B cell (primary cell): ENCODE measurements at regions not wholly inside any gene's neighbourhood (a gene's known extent, or its start where the extent isn't known, plus 50 kb on each side); places are given as distances from the start of the nearest gene placed in this dataset.

Source experiments
- ATAC-seq: fragments of 200-7000 bp; cut with Tn5 transposase; one replicate; pipeline ENCODE4 v1.10.0; 2021; ENCODE audit warnings: low read depth, mild to moderate bottlenecking, moderate number of reproducible peaks, moderate library complexity
- CTCF ChIA-PET: fragments of 350-600 bp; sonication (Branson Sonifier 250); formaldehyde crosslinking; loops from one replicate; lab custom pipeline; 2021; ENCODE audit warnings: antibody characterized with exemption, inconsistent platforms; lab: Charles Lee
- POLR2A ChIA-PET: fragments of 350-600 bp; sonication (Branson Sonifier 250); formaldehyde crosslinking; loops from one replicate; lab custom pipeline; 2021; ENCODE audit warnings: antibody characterized with exemption; lab: Charles Lee
- DNase-seq: peaks from one replicate; pipeline ENCODE4 v3.0.0; 2013
- H2AFZ ChIP-seq: 2 replicates; pipeline ENCODE4 v1.6.1; 2012; ENCODE audit warnings: mild to moderate bottlenecking, low read depth, low read length; ENCODE audit not compliant: insufficient read depth, poor library complexity, severe bottlenecking
- H3K27ac ChIP-seq, 2 donors: 1 replicate in 1 of 2; 2 replicates in 1 of 2; pipeline ENCODE4 v1.5.1; 2012 to 2013; ENCODE audit warnings: low read length in 2 of 2, mild to moderate bottlenecking in 2 of 2, moderate library complexity in 1 of 2
- H3K27me3 ChIP-seq, 4 experiments: fragments of 200-600 bp in 1 of 4; sonication (generic) in 1 of 4; replicated peaks in 1 of 4; 1 replicate in 2 of 4; 2 replicates in 2 of 4; pipeline versions ENCODE4 v1.6.1 to v1.7.0; 2013 to 2016; ENCODE audit warnings: low read length in 3 of 4, mild to moderate bottlenecking in 2 of 4, mixed read lengths in 1 of 4, moderate library complexity in 1 of 4; ENCODE audit not compliant: insufficient read depth in 4 of 4, control insufficient read depth in 3 of 4; ENCODE audit errors: control extremely low read depth in 1 of 4
- H3K36me3 ChIP-seq, 2 experiments: replicated peaks in 1 of 2; 1 replicate in 1 of 2; 2 replicates in 1 of 2; pipeline versions ENCODE4 v1.6.1 to v1.7.1; 2013; ENCODE audit warnings: low read length in 1 of 2; ENCODE audit not compliant: insufficient read depth in 2 of 2, control insufficient read depth in 1 of 2; ENCODE audit errors: control extremely low read depth in 1 of 2, extremely low read depth in 1 of 2
- H3K4me1 ChIP-seq, 2 donors: fragments of 200-600 bp in 1 of 2; sonication (generic) in 1 of 2; 1 replicate in 1 of 2; 2 replicates in 1 of 2; pipeline versions ENCODE4 v1.5.1 to v1.6.1; 2013 to 2017; ENCODE audit warnings: low read length in 2 of 2; ENCODE audit not compliant: control insufficient read depth in 2 of 2, insufficient read depth in 2 of 2
- H3K4me2 ChIP-seq: replicated peaks from 2 replicates; pipeline ENCODE3; 2012; ENCODE audit warnings: mild to moderate bottlenecking, low read depth, low read length; ENCODE audit not compliant: poor library complexity, severe bottlenecking
- H3K4me3 ChIP-seq, 5 experiments: fragments of 200-600 bp in 1 of 5; sonication (generic) in 1 of 5; 1 replicate in 3 of 5; 2 replicates in 2 of 5; pipeline versions ENCODE4 v1.5.1 to v1.7.0; 2011 to 2016; ENCODE audit warnings: low read length in 4 of 5, mild to moderate bottlenecking in 4 of 5, low read depth in 2 of 5, control low read depth in 1 of 5, moderate library complexity in 1 of 5; ENCODE audit not compliant: insufficient read depth in 1 of 5; ENCODE audit errors: control extremely low read depth in 1 of 5, extremely low read depth in 1 of 5
- H3K79me2 ChIP-seq: fragments of 200-600 bp; sonication (generic); one replicate; pipeline ENCODE4 v1.6.0; 2016; ENCODE audit warnings: low read length; ENCODE audit not compliant: control insufficient read depth, insufficient read depth
- H3K9ac ChIP-seq: fragments of 200-600 bp; sonication (generic); 2 replicates; pipeline ENCODE4 v1.6.1; 2017; ENCODE audit warnings: mild to moderate bottlenecking, low read length, moderate library complexity
- H3K9me3 ChIP-seq, 3 donors: one replicate each; pipeline versions ENCODE4 v1.6.1 to v1.7.1; 2013; ENCODE audit warnings: low read length in 2 of 3; ENCODE audit not compliant: control insufficient read depth in 2 of 3, insufficient read depth in 1 of 3; ENCODE audit errors: control extremely low read depth in 1 of 3
- H4K20me1 ChIP-seq: 2 replicates; pipeline ENCODE4 v1.6.0; 2012; ENCODE audit warnings: mild to moderate bottlenecking, low read length; ENCODE audit not compliant: insufficient read depth, control insufficient read depth, poor library complexity, severe bottlenecking
- H3K27ac Mint-ChIP-seq: one replicate; pipeline ENCODE4 v1.8.0; 2021; ENCODE audit warnings: mixed read lengths
- H3K27me3 Mint-ChIP-seq: one replicate; pipeline ENCODE4 v1.8.0; 2021; ENCODE audit warnings: mixed read lengths
- H3K4me1 Mint-ChIP-seq: one replicate; pipeline ENCODE4 v1.8.0; 2021; ENCODE audit warnings: mixed read lengths
- H3K4me3 Mint-ChIP-seq: one replicate; pipeline ENCODE4 v1.8.0; 2021; ENCODE audit warnings: mixed read lengths
- H3K9me3 Mint-ChIP-seq: one replicate; pipeline ENCODE4 v1.8.0; 2022; ENCODE audit warnings: mixed read lengths; ENCODE audit not compliant: insufficient read depth
- CTCF ChIP-seq: fragments of 200-600 bp; IDR thresholded peaks from one replicate; pipeline ENCODE4 v1.8.0; 2022; ENCODE audit warnings: antibody characterized with exemption, mild to moderate bottlenecking
- EZH2 ChIP-seq: IDR thresholded peaks from 2 replicates; pipeline ENCODE4 v1.6.1; 2012; ENCODE audit warnings: borderline replicate concordance, low read depth, mild to moderate bottlenecking, moderate library complexity, low read length; ENCODE audit not compliant: insufficient read depth, poor library complexity, severe bottlenecking
- WGBS: methylation state at CpG from one replicate; pipeline ENCODE4 v1.1.5; 2013; ENCODE audit warnings: missing lambda C conversion rate; ENCODE audit not compliant: insufficient coverage; 5-methylcytosine and 5-hydroxymethylcytosine counted together
- intact Hi-C: fragments of 100-400 bp; cut with micrococcal nuclease; formaldehyde crosslinking; loops from one replicate; pipeline ENCODE4 v1.10.0; 2022

DNA sequence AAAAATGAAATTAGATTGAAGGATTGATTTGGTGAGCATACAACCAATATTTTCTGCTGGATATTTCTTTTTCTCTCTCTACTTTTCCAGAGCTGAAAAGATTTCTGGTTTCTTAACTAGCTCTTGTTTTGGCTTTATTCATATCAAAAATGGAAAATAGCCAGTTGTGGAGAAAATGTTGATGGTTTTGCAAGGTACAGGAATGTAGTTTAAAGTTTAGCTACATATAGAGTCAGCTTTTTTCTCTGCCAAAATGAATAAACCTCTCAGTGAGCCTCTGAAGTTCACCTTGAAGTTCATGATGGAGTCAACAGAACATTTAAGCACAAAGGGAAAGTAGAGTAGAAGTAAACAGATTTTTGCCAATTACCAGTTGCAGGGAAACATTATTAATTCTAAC lies 720.5 kb upstream of the ALCAM start:
- H3K4me3 ChIP-seq, result no peak overlapping the region
- ChIA-PET POLR2A (no interaction called here), CTCF (interaction anchor here (0.6 kb wide), 1 partner anchor 11 kb away, joined by 3 read pairs; no protein-coding TSS in a partner anchor)
- H4K20me1 ChIP-seq, result no peaks in the 10 kb centered on the region
- no peak overlapping the region for H3K27ac ChIP-seq
- H3K9me3 ChIP-seq, result no peaks in the 10 kb centered on the region
- H3K27me3 ChIP-seq, result no peaks in the 10 kb centered on the region
- Mint-ChIP-seq H3K4me3 (no peak overlapping the region), H3K9me3 (no peaks in the 10 kb centered on the region), H3K27ac (no peak overlapping the region), H3K27me3 (no peaks in the 10 kb centered on the region), H3K4me1 (no peaks in the 10 kb centered on the region)
- no peaks in the 10 kb centered on the region for H3K79me2 ChIP-seq
- no peak overlapping the region for H2AFZ ChIP-seq
- DNase-seq (no peak), ATAC-seq (no peak)
- no peaks in the 10 kb centered on the region for H3K36me3 ChIP-seq
- H3K9ac ChIP-seq, result no peak overlapping the region
- H3K4me1 ChIP-seq, result no peaks in the 10 kb centered on the region
- no peak overlapping the region for H3K4me2 ChIP-seq
- TF ChIP-seq EZH2, result no peak
- TF ChIP-seq CTCF, result no peak
- intact Hi-C loops, result no loop called here

- POLR2A ChIA-PET, result no interaction called here
- CTCF ChIA-PET, result no interaction called here
- no peak for ATAC-seq
- H3K27ac ChIP-seq, result no peak overlapping the region
- TF ChIP-seq CTCF (no peak), EZH2 (no peak)
- H3K9me3 ChIP-seq, result peaks cover 0 to 9% (median 5%) of the 10 kb centered on the region in 3 donors
- H3K27me3 Mint-ChIP-seq, result no peaks in the 10 kb centered on the region
- H3K9ac ChIP-seq, result no peak overlapping the region
- H3K79me2 ChIP-seq, result no peaks in the 10 kb centered on the region
- no CpG with 5 or more reads among the region's 1 CpG for WGBS
- H3K36me3 ChIP-seq, result no peaks in the 10 kb centered on the region
- no peak overlapping the region for H2AFZ ChIP-seq
- intact Hi-C loops, result no loop called here
- H3K9me3 Mint-ChIP-seq, result no peaks in the 10 kb centered on the region
- H3K27ac Mint-ChIP-seq, result no peak overlapping the region
- no peaks in the 10 kb centered on the region for H3K4me1 Mint-ChIP-seq
- no peaks in the 10 kb centered on the region for H4K20me1 ChIP-seq
- H3K27me3 ChIP-seq, result no peaks in the 10 kb centered on the region
- no peak overlapping the region for H3K4me3 Mint-ChIP-seq
- no peak overlapping the region for H3K4me3 ChIP-seq
- no peaks in the 10 kb centered on the region for H3K4me1 ChIP-seq
- H3K4me2 ChIP-seq, result no peak overlapping the region
- no peak for DNase-seq
These were observed 717.9 kb upstream of the ALCAM start for GRCh38 chr3:104648823-104649222.
